SK-N-SH (cell line): ENCODE measurements at regions not wholly inside any gene's neighbourhood (a gene's known extent, or its start where the extent isn't known, plus 50 kb on each side); places are given as distances from the start of the nearest gene placed in this dataset.

Experiments
- CTCF ChIA-PET: fragments of 300-600, 350-600 bp; formaldehyde crosslinking; extraction: SDS; loops from one replicate; lab custom pipeline; 2021; lab: Yijun Ruan, JAX
- POLR2A ChIA-PET: fragments of 350-600 bp; sonication (Branson Sonifier 250); formaldehyde crosslinking; extraction: SDS; loops from one replicate; lab custom pipeline; 2020; ENCODE audit warnings: antibody characterized with exemption, inconsistent platforms; lab: Yijun Ruan, JAX
- DNase-seq: peaks from one replicate; pipeline ENCODE4 v3.0.0; 2012
- H2AFZ ChIP-seq: fragments of 200-600 bp; sonication (generic); 2 replicates; pipeline ENCODE4 v1.8.1; 2016; ENCODE audit warnings: antibody characterized with exemption, mild to moderate bottlenecking, low read depth
- H3F3A ChIP-seq: fragments of 200-600 bp; sonication (generic); replicated peaks from 2 replicates; pipeline ENCODE3; 2016; ENCODE audit warnings: antibody characterized with exemption, mild to moderate bottlenecking; ENCODE audit not compliant: insufficient read depth
- H3K27ac ChIP-seq, 2 experiments: fragments of 200-500 bp in 1 of 2; fragments of 200-600 bp in 1 of 2; sonication (Bioruptor generic) in 1 of 2; sonication (generic), shearing (Covaris generic) in 1 of 2; 2 replicates each; pipeline versions ENCODE4 v1.5.1 to v1.6.1; 2014 to 2016; ENCODE audit warnings: low read depth in 2 of 2, inconsistent platforms in 1 of 2, low read length in 1 of 2, mild to moderate bottlenecking in 1 of 2, mixed read lengths in 1 of 2
- H3K27me3 ChIP-seq: fragments of 200-600 bp; sonication (generic), shearing (Covaris generic); 2 replicates; pipeline ENCODE4 v1.6.1; 2016; ENCODE audit warnings: mixed run types; ENCODE audit not compliant: insufficient read depth
- H3K36me3 ChIP-seq, 2 experiments: fragments of 200-500 bp in 1 of 2; fragments of 200-600 bp in 1 of 2; sonication (Bioruptor generic) in 1 of 2; sonication (generic) in 1 of 2; replicated peaks in 1 of 2; 2 replicates each; pipeline versions ENCODE3 to v1.5.1; 2014 to 2016; ENCODE audit warnings: low read length in 1 of 2, mild to moderate bottlenecking in 1 of 2; ENCODE audit not compliant: insufficient read depth in 2 of 2, control insufficient read depth in 1 of 2
- H3K4me1 ChIP-seq, 2 experiments: fragments of 200-500 bp in 1 of 2; fragments of 200-600 bp in 1 of 2; sonication (Bioruptor generic) in 1 of 2; sonication (generic), shearing (Covaris generic) in 1 of 2; 2 replicates each; pipeline versions ENCODE4 v1.5.1 to v1.6.1; 2014 to 2016; ENCODE audit warnings: low read depth in 1 of 2, low read length in 1 of 2, mixed run types in 1 of 2; ENCODE audit not compliant: insufficient read depth in 2 of 2, control insufficient read depth in 1 of 2
- H3K4me2 ChIP-seq: fragments of 200-600 bp; sonication (generic), shearing (Covaris generic); 2 replicates; pipeline ENCODE4 v1.6.1; 2017; ENCODE audit warnings: mixed run types
- H3K4me3 ChIP-seq, 2 experiments: fragments of 200-500 bp in 1 of 2; fragments of 200-600 bp in 1 of 2; sonication (Bioruptor generic) in 1 of 2; sonication (generic), shearing (Covaris generic) in 1 of 2; 2 replicates each; pipeline versions ENCODE4 v1.5.1 to v1.8.1; 2014 to 2016; ENCODE audit warnings: low read depth in 2 of 2, inconsistent platforms in 1 of 2, low read length in 1 of 2, mild to moderate bottlenecking in 1 of 2, mixed read lengths in 1 of 2, moderate library complexity in 1 of 2
- H3K79me2 ChIP-seq: fragments of 200-600 bp; sonication (generic); 2 replicates; pipeline ENCODE4 v1.8.1; 2017; ENCODE audit warnings: mild to moderate bottlenecking; ENCODE audit not compliant: insufficient read depth
- H3K9ac ChIP-seq: fragments of 200-600 bp; sonication (generic); 2 replicates; pipeline ENCODE4 v1.6.1; 2017; ENCODE audit warnings: mixed run types
- H3K9me2 ChIP-seq: fragments of 200-600 bp; sonication (generic); 2 replicates; pipeline ENCODE4 v1.6.1; 2017; ENCODE audit warnings: mixed run types
- H3K9me3 ChIP-seq: fragments of 200-600 bp; sonication (generic); 2 replicates; pipeline ENCODE4 v1.6.1; 2017; ENCODE audit warnings: mixed run types, mild to moderate bottlenecking, moderate library complexity
- H4K20me1 ChIP-seq: fragments of 200-600 bp; sonication (generic); 2 replicates; pipeline ENCODE4 v1.6.1; 2017; ENCODE audit warnings: mild to moderate bottlenecking, mixed run types; ENCODE audit not compliant: insufficient read depth
- CHD2 ChIP-seq: fragments of 150-350 bp; IDR thresholded peaks from 2 replicates; pipeline ENCODE4 v1.6.1; 2018; ENCODE audit warnings: low read length; ENCODE audit not compliant: partially characterized antibody
- ELF1 ChIP-seq: IDR thresholded peaks from 2 replicates; pipeline ENCODE4 v1.4.0; 2012
- EP300 ChIP-seq, 2 experiments: IDR thresholded peaks; 2 replicates each; pipeline versions ENCODE4 v1.4.0 to v1.6.1; 2012; ENCODE audit warnings: borderline replicate concordance in 1 of 2, low read depth in 1 of 2, low read length in 1 of 2
- FOXJ3 ChIP-seq: sonication (generic); formaldehyde crosslinking; IDR thresholded peaks from 2 replicates; pipeline ENCODE4 v1.5.1; 2020; ENCODE audit warnings: mild to moderate bottlenecking, missing genetic modification reagents
- FOXM1 ChIP-seq: IDR thresholded peaks from 2 replicates; pipeline ENCODE4 v1.4.0; 2012; ENCODE audit warnings: low read depth, mild to moderate bottlenecking
- GATA2 ChIP-seq: sonication (generic); formaldehyde crosslinking; IDR thresholded peaks from 2 replicates; pipeline ENCODE4 v1.5.0; 2020; ENCODE audit warnings: mild to moderate bottlenecking, missing genetic modification reagents
- JUND ChIP-seq: IDR thresholded peaks from 2 replicates; pipeline ENCODE4 v1.4.0; 2012
- MXI1 ChIP-seq: IDR thresholded peaks from 2 replicates; pipeline ENCODE4 v1.6.1; 2012; ENCODE audit warnings: mild to moderate bottlenecking, low read depth, low read length, improper control_type of control experiment
- NFIC ChIP-seq: IDR thresholded peaks from 2 replicates; pipeline ENCODE4 v1.4.0; 2012; ENCODE audit warnings: borderline replicate concordance
- POLR2AphosphoS5 ChIP-seq: IDR thresholded peaks from 2 replicates; pipeline ENCODE4 v1.6.1; 2012; ENCODE audit warnings: low read depth, low read length
- SMC3 ChIP-seq: IDR thresholded peaks from 2 replicates; pipeline ENCODE4 v1.6.1; 2012; ENCODE audit warnings: low read depth, low read length, improper control_type of control experiment
- TAF1 ChIP-seq: IDR thresholded peaks from 2 replicates; pipeline ENCODE4 v1.6.1; 2012; ENCODE audit warnings: low read depth, mild to moderate bottlenecking, low read length, moderate library complexity, borderline replicate concordance
- TCF12 ChIP-seq: IDR thresholded peaks from 2 replicates; pipeline ENCODE4 v1.4.0; 2012
- TEAD4 ChIP-seq: IDR thresholded peaks from 2 replicates; pipeline ENCODE4 v1.4.0; 2012; ENCODE audit warnings: mild to moderate bottlenecking, borderline replicate concordance; ENCODE audit not compliant: insufficient read depth
- YY1 ChIP-seq: IDR thresholded peaks from 2 replicates; pipeline ENCODE4 v1.4.0; 2012; ENCODE audit warnings: low read depth, mild to moderate bottlenecking
- WGBS: methylation state at CpG from one replicate; pipeline ENCODE4 v1.1.6; 2017; ENCODE audit warnings: low lambda C conversion rate; 5-methylcytosine and 5-hydroxymethylcytosine counted together
- TF ChIP-seq, protein P1 (sequence below): IDR thresholded peaks from 2 replicates; pipeline ENCODE4 v1.4.0; 2012; ENCODE audit warnings: low read depth, borderline replicate concordance
- TF ChIP-seq, protein P2 (sequence below): fragments of 200-600 bp; sonication (generic); IDR thresholded peaks from 2 replicates; pipeline ENCODE4 v1.6.1; 2017; ENCODE audit warnings: antibody characterized with exemption, mild to moderate bottlenecking, moderate library complexity
- TF ChIP-seq, protein P3 (sequence below): fragments of 150-350 bp; IDR thresholded peaks from 2 replicates; pipeline ENCODE4 v1.6.1; 2017; ENCODE audit warnings: antibody characterized with exemption, low read length, low read depth, borderline replicate concordance
- TF ChIP-seq, protein P4 (sequence below): IDR thresholded peaks from 2 replicates; pipeline ENCODE4 v1.6.1; 2012; ENCODE audit warnings: mild to moderate bottlenecking, low read depth, low read length, moderate library complexity

DNA sequence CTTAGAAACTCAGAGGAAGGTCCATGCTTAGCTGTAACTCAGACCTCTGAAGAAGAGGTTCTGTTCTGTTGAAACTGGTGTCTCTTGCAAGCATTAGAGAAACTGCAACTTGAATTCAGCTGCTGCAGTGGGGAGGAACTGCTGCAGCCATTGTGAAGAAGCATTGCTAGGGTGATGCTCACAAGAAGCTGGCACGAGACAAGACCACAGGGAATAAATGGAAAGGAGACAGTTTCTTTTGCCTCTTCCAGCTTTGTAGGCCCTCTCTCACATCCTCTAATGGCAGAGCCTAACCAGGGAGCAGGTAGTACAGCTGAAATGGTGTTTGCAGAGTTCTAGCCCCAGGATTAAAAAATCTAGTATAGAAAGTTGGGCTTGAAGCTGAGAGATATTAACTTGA is 148.0 kb upstream of the DMAC1 start:
- H3K36me3 ChIP-seq = no peaks in the 10 kb centered on the region
- no peaks in the 10 kb centered on the region for H4K20me1 ChIP-seq
- no peaks in the 10 kb centered on the region for H3K27me3 ChIP-seq
- H3K9me3 ChIP-seq = no peaks in the 10 kb centered on the region; the same call in 1 of the 2 replicates
- POLR2A ChIA-PET = no interaction called here
- H3K79me2 ChIP-seq = no peaks in the 10 kb centered on the region
- H3K4me2 ChIP-seq = no peak overlapping the region
- DNase-seq = no peak
- H3K9me2 ChIP-seq = no peaks in the 10 kb centered on the region
- peaks cover 0 to 2% of the 10 kb centered on the region in 2 experiments; a peak in 1 of 4 replicates for H3K4me1 ChIP-seq
- WGBS = 0% methylated on average over 1 of the region's 1 CpG
- H3K27ac ChIP-seq = no peak overlapping the region
- no peak overlapping the region for H2AFZ ChIP-seq
- H3K9ac ChIP-seq = no peak overlapping the region
- CTCF ChIA-PET = interaction anchor here (0.7 kb wide), 1 partner anchor 10 kb away, joined by 4 read pairs; no protein-coding TSS in a partner anchor
- TF ChIP-seq FOXJ3 (CRISPR knock-in tag) (no peak), YY1 (no peak), CHD2 (no peak), TCF12 (no peak), NFIC (no peak), EP300 (IDR thresholded peaks at IDR 0.05; ENCODE audit: borderline replicate concordance in 1 of 2, low read depth in 1 of 2, low read length in 1 of 2) (no peak), TAF1 (no peak), POLR2AphosphoS5 (no peak), GATA2 (CRISPR knock-in tag) (no peak), TEAD4 (no peak), FOXM1 (no peak), ELF1 (no peak), SMC3 (no peak), MXI1 (no peak), JUND (no peak)
- TF ChIP-seq, protein P1, sequence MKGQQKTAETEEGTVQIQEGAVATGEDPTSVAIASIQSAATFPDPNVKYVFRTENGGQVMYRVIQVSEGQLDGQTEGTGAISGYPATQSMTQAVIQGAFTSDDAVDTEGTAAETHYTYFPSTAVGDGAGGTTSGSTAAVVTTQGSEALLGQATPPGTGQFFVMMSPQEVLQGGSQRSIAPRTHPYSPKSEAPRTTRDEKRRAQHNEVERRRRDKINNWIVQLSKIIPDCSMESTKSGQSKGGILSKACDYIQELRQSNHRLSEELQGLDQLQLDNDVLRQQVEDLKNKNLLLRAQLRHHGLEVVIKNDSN = no peak
- TF ChIP-seq, protein P2, sequence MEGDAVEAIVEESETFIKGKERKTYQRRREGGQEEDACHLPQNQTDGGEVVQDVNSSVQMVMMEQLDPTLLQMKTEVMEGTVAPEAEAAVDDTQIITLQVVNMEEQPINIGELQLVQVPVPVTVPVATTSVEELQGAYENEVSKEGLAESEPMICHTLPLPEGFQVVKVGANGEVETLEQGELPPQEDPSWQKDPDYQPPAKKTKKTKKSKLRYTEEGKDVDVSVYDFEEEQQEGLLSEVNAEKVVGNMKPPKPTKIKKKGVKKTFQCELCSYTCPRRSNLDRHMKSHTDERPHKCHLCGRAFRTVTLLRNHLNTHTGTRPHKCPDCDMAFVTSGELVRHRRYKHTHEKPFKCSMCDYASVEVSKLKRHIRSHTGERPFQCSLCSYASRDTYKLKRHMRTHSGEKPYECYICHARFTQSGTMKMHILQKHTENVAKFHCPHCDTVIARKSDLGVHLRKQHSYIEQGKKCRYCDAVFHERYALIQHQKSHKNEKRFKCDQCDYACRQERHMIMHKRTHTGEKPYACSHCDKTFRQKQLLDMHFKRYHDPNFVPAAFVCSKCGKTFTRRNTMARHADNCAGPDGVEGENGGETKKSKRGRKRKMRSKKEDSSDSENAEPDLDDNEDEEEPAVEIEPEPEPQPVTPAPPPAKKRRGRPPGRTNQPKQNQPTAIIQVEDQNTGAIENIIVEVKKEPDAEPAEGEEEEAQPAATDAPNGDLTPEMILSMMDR = no peak
- TF ChIP-seq, protein P3, sequence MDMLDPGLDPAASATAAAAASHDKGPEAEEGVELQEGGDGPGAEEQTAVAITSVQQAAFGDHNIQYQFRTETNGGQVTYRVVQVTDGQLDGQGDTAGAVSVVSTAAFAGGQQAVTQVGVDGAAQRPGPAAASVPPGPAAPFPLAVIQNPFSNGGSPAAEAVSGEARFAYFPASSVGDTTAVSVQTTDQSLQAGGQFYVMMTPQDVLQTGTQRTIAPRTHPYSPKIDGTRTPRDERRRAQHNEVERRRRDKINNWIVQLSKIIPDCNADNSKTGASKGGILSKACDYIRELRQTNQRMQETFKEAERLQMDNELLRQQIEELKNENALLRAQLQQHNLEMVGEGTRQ = no peak
- TF ChIP-seq, protein P4, sequence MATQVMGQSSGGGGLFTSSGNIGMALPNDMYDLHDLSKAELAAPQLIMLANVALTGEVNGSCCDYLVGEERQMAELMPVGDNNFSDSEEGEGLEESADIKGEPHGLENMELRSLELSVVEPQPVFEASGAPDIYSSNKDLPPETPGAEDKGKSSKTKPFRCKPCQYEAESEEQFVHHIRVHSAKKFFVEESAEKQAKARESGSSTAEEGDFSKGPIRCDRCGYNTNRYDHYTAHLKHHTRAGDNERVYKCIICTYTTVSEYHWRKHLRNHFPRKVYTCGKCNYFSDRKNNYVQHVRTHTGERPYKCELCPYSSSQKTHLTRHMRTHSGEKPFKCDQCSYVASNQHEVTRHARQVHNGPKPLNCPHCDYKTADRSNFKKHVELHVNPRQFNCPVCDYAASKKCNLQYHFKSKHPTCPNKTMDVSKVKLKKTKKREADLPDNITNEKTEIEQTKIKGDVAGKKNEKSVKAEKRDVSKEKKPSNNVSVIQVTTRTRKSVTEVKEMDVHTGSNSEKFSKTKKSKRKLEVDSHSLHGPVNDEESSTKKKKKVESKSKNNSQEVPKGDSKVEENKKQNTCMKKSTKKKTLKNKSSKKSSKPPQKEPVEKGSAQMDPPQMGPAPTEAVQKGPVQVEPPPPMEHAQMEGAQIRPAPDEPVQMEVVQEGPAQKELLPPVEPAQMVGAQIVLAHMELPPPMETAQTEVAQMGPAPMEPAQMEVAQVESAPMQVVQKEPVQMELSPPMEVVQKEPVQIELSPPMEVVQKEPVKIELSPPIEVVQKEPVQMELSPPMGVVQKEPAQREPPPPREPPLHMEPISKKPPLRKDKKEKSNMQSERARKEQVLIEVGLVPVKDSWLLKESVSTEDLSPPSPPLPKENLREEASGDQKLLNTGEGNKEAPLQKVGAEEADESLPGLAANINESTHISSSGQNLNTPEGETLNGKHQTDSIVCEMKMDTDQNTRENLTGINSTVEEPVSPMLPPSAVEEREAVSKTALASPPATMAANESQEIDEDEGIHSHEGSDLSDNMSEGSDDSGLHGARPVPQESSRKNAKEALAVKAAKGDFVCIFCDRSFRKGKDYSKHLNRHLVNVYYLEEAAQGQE = no peak
- no peak overlapping the region for H3K4me3 ChIP-seq
- no peaks in the 10 kb centered on the region for H3F3A ChIP-seq
